ENCODE measurements at regions not wholly inside any gene's neighbourhood (a gene's known extent, or its start where the extent isn't known, plus 50 kb on each side); places are given as distances from the start of the nearest gene placed in this dataset.

DNA sequence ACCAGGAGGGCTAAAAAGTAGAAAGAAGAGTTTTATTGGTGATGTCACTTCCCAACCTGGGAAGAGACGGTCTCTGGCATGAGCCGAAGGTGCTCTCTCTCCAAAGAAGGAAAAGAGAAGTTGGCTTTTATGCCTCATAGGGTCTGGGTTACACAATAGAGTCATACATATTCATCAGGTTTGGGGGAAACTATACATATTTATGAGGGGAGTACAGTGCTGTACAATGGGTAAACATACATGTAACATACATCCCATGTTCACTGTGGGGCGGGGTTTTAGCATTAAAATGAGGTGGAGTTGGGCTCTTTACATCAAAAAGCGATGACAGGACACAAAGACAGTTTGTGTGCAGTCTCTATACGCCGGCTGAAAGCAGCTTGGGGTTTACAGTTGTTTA lies 701.7 kb downstream of the TYW1 start:
- no peak for DNase-seq

DNA sequence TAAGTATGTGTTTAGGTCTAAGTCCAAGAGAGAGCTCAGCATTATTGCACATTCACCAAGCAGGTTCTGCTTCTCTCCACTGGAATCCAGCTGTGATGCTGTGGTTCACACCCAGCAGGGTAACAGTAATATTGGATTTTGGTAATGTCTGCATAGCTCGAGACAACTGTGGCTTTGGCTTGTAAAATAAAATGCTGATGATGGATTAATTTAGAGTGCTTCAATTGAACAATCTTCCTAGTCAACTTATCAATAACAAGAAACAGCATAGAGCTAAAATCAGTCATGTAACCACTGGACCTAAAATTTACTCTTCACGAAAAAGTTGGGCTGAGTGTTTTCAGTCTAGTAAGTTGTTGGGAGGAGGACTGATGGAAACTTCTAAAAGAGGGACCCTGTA lies 709.2 kb downstream of the TYW1 start:
- no peak for DNase-seq

DNA sequence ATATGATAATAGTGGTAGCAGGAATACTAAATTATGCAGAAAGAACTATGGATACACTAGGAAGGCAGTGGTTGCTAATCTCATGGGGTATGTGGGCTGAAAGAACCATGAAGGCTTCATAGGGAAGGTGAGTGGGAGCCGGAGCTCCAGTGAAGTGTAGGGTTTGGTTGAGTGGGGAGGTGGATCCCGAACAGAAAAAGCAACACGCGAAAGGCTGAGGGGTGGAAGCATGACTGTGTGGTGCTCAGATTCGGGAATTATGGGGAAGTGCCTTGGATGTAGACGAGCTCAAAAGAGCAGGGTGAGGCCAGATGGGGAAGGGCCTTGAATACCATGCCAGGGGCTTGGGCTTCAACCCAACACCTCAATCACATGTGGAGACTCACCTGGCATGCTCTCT lies 715.1 kb downstream of the TYW1 start:
- DNase-seq, result no peak

DNA sequence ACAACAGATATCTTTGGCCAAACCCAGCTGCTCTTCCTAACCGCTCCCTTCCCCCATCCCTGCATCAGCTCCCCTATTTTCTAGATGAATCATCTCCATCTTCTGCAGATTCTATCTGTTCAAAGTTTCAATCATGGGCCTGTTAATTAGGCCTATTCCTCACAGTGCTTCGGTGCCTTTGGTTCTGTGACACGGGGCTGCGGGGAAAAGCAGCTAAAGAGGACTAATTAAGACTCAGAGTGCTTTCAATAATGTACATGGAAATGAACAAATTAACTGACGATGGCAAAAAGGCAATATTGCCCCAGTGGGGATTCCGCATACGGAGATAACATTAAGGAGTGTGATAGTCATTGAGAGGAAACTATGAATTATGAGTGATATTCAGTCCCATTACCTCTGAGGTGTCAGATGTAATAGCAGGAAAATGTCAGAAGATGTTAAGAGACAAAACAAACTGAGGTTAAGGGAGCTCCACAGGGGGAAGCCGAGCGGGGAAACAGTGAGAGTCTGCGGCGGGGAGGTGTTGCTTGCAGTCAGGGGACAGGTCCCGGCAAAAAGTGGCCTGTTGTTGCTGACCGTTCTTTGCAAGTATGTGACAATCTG lies 716.9 kb downstream of the TYW1 start:
- no peak for DNase-seq

DNA sequence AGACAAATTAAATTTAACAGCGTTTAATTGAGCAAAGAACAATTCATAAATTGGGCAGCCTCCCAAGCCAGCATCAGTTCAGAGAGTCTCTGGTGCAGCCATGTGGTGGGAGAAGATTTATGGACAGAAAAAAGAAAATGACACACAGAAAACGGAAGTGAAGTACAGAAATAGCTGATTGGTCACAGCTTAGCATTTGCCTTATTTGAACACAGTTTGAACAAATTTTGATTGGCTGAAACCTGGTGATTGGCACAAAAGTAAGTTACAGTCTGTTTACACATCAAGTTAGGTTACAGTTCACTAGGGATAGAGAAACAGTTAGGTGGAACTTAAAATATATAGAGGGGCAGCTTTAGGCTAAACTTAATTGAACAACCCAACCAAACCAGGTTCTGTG lies 720.1 kb downstream of the TYW1 start:
- no peak for DNase-seq

DNA sequence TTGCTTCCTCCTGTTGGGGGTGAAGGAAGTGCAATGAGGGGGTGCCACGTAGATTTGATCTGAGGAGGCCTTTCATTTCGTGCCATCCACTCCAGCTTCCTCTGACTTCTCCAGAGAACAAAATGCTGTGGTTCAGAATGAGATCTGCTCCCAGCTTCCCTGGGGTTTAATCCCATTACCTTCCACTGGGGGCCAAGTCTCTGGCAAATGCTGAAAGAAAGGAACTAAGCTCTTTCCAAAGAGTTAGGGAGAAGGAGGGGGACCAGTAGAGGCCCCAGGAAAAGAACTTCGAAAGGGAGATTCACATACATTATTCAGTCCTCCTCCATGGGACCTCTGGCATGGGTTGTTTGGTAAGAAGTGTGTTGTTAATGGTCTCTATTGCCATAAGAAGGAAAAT lies 727.0 kb downstream of the TYW1 start:
- DNase-seq, result no peak

DNA sequence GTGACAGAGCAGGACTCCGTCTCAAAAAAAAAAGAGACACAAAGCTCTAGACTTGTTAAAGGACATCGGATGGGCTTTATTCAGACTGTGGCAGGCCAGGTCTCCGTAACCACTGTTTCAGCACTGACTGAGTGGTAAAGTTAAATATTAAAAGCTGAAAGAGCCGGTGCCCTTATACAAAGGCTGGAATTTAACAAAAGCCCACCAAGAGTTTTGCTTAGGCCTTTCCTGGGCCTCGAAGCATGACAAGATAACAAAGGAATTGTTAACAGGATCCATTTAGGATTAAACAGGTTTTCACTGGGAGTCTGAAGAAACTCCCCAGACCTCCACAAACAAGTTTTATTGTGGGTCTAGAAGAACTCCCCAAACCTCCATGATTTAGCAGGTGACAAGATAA lies 727.8 kb downstream of the TYW1 start:
- no peak for DNase-seq

DNA sequence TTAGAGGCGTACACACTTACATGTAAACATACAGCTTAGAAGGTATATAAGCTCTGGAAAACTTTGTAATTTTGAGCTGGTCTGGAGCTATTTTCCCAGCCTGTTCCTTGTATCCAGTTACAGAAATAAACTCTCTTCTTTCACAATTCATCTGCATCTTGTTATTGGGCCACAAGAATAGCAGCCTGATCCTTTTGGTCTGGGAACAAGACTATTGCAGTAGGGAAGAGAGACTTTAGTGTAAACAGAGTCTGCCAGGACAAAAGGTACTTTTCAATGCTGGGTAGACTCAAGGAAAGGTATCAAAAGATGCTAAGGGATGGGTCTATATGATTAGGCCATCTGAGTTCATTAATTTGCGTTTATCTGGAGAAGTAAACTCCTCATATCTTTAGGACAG lies 728.3 kb downstream of the TYW1 start:
- no peak for DNase-seq

DNA sequence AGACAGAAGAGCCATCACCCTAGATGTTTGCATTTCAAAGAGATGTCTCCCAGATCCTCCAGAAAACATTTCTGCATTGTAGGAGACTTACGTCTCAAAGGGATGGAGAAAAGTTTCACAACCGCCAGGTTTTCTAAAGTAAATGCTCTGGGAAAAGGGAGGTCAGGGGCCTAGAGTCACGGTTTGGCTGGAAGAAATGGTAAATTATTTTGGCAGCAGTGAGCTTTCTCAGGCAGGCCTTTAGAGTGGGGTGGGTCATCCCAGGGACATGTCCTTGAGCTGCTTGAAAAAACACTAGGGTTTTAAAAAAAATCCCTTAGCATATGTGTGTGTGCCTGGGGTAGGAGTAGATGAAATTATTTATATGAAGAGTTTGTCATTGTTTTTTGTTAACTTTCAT lies 728.8 kb downstream of the TYW1 start:
- DNase-seq, result no peak

DNA sequence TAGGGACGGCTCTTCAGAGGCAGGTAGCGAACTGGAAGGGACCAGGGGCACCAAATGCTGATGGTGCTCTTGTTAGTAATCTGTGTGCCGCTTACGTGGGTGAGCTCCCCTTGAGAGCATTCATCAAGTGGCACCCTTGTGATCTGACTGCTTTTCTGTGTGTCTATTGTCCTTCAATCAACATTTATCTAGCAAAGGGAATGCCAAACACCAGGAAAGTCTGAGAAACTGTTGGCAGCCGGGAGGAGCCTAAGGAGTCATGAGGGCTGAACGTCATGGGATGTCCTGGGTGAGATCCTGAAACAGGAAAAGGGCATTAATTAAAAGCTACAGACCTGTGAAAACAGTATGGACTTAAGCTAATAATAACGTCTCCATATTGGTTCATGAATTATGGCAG lies 733.1 kb downstream of the TYW1 start:
- DNase-seq, result no peak

DNA sequence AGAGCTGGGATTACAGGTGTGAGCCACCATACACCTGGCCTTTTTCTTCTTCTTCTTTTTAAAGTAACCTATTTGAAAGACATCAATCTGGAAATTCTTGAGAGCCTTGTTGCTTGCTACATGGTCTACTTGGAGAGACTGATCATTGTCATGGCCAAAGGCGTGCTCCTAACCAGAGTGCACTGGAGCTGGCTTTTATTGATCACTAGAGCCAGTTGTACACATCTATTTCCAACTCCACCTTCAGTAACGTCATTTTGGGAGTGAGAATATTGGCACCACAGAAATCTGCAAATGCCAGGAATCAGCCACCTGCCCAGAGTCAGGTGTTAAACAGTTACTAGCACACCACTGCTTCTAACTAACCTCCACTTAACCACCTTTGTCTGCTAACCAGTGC lies 735.1 kb downstream of the TYW1 start:
- DNase-seq, result no peak

DNA sequence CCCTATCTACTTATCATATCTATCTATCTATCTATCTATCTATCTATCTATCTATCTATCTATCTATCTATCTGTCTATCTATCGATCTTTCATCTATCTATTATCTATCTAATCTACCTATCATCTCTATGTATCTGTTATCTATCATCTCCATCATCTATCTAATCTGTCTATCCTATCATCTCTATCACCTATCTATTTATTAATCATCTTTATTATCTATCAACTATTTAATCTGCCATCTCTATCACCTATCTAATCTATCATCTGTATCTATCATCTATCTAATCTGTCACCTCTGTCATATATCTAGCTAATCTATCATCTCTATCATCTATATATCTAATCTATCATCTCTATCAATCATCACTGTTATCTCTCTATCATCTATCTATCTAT lies 736.3 kb downstream of the TYW1 start:
- DNase-seq, result no peak

DNA sequence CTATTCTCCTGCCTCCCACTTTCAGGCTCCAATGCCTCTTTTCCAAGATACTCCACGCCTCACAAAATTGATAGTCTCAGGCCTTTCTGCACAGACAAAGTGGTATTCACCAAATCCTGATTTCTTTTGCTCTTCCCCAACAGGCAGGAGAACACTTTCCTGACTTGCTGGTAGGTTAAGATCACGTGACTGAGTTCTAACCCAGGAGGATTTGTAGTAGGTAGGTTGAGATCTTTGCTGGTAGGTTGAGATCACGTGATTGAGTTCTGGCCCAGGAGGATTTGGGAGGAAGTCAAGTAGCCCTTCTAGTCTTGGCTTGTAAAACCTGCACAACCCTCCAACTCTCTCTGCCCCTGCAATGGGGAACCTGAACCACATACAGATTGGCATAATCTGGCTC lies 741.5 kb downstream of the TYW1 start:
- DNase-seq, result no peak

DNA sequence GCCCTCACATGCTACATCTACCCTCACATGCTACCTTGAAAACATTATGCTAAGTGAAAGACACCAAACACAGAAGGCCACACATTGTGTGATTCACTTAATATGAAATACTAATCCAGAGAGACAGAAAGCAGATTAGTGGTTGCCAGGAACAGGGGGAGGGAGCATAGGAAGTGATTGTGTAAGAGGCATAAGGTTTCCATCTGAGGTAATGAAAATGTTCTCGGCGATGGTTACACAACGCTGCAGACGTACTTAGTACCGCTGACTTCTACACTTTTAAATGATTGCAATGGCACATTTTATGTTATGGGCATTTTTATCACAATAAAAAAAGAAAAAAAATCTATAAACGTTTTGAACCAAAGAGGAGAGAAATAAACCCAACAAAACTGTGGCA lies 742.3 kb downstream of the TYW1 start:
- no peak for DNase-seq

DNA sequence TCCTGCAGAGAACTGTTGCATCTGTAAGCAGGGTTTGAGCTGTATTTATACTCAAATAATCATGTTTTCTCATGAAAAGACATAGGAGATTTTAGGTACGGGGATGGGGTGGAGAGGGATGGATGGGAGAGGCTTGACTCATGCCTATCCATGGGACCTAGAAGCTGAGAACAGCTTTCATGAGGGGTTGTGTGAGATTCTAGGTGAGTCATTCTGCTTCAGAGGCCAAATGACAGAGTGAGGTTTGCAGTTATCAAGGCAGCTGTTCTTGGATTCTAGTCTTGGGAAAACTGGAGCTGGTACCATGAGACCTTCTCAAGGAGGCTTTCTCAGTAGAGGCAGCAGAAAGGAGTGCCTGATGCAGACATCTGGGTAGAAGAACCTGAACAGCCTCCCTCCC lies 746.9 kb downstream of the TYW1 start:
- DNase-seq, result no peak

DNA sequence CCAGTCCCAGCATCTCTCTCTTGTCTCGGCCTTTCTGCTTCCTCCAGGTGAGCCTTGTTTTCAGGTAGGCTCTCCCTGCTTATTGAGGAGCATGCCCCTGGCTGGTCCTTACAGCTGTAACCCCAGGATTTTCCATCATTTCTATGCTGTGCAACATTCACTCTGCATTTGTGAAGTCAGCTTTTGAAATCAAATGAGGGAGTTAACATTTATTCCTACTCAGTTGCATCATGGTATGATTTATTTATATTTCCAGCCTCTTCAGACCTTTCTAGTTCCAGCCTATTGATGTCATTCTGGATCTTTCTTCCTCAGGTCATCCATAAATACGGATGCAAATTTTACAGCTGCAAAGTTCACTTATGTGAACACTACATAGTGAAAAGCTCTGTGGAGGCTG lies 755.6 kb downstream of the TYW1 start:
- no peak for DNase-seq

DNA sequence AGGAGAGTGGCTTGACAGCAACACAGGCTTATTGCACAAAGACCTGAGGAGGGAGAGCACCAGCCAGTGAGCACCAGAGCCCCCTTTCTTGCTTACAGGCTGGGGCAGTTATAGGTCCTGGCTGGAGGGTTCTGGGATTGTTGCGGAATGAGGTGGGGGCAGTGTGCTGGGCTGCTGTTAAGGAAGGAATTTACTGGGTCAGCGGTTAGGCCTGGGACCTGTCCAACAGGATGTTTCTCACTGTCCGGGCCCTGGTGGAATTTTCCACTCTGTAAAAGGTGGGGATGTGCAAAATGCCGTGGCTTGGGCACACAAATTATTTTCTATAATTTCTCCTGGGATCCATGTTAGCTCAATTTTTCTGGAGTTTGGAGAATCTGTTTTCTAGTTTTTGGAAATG lies 757.3 kb downstream of the TYW1 start:
- no peak for DNase-seq

DNA sequence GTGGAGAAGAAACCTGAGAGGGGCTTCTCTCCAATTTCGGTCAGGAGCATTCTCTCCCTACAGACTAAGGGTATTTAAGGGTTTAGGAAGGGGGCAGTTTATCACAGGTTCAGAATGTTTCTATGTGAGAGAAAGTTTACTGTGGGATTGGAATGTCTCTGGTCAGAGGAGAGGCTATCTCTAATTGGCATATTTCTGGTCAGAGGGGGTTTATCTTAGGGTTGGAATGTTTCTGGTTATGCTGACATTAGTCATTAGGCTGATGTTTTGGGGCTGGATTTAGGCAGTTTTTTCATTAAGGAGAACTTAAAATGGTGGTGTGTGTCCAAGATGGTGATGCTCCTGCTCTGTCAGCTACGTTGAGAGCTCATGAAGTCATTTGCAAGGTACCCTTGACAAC lies 758.0 kb downstream of the TYW1 start:
- no peak for DNase-seq

DNA sequence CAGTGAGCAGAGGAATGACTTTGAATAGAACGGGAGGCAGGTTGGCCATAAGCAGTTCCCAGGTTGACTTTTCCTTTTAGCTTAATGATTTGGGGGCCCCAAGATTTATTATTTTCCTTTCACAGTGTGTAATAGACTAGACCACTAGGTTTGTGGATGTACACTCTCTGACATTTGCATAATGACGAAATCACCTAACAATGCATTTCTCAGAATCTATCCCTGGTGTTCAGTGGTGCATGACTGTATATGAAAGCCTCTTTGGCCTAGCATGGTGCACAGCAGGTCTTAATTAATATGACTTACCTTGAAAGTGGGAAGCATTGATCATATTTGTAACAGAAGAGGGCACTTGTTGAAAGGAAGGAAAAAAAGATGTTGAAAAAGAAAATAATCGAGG lies 761.9 kb downstream of the TYW1 start:
- no peak for DNase-seq

DNA sequence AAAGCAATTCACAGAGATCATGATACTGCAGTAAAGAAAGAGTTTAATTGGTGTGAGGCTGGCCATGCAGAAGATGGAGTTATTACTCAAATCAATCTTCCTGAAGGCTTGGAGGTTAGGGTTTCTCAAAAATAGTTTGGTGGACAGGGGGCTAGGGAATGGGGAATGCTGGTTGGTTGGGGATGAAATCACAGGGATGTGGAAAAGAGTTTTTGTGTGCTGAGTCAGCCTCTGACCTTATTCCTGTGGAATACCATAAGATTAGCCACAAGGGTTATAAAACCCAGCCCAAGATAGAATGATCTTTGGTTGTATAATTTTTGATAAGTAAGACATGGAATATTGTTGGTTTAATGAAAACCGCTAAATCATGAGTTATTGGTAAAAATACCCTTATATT lies 764.3 kb downstream of the TYW1 start:
- no peak for DNase-seq

DNA sequence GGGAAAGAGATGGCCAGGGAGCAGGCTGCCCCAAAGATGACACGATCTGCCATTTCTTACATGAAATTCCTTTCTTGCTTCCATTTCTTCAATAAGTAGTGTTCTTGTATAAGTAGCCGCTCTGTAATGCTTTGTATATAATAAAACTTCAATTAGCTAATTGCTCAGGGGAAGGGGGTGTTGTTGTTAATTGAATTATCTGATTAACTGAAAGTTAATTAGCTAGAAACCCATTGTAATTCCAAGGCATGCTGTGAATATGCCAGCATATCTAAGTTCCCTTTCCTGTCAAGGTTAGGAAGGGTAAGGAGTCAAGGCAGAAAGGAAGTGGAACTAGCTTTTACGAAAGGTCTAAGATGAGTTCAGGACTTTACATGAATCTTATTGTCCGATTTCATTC lies 765.9 kb downstream of the TYW1 start:
- no peak for DNase-seq

DNA sequence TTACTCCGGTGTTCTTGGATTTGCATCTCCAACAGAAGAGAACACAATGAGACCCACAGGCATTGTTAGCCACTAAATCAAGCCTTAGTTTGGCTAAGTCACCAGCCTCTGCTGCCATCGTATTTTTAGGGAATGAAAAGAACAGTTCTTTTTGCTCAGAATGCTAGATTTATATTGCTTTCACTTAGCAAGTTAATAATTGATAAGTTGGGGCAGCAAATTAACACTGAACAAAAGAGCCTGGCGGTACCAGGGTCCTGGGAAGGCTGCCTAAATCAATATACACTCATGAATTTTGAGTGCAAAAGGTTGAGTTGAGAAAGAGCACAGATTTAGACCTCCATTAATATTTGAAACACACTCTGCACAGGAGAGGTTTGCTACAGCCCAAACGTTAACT lies 767.7 kb downstream of the TYW1 start:
- DNase-seq, result no peak

DNA sequence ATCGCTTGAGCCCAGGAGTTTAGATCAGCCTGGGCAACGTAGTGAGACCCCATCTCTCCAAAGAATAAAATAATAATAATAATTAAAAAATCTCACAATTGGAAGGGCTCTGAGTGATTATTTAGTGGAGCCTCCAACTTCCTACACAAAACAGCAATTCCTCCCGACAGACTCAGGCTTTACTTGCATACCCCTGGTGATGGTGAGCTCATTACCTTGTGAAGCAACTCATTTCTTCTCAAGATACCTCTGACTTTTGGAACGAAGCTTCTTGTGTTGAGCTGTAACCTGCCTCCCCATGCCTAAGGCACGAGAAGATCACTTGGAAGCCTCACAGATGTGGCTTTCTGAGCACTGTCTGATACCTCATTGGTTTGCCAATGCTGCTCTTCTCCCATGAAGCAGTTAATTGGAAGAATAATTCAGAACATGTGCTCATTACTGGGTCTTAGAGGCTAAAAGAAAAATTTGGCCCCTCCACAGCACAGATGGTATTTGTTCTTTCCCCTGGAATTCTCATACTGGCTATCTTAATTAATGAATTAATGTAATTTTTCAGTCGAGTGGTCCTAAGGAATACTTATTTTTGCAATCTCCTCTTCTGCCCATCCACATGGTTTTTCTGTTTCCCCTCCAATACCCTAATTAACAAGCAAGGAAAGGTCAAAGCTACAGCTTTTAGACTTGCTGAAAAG lies 769.0 kb downstream of the TYW1 start:
- no peak for DNase-seq

DNA sequence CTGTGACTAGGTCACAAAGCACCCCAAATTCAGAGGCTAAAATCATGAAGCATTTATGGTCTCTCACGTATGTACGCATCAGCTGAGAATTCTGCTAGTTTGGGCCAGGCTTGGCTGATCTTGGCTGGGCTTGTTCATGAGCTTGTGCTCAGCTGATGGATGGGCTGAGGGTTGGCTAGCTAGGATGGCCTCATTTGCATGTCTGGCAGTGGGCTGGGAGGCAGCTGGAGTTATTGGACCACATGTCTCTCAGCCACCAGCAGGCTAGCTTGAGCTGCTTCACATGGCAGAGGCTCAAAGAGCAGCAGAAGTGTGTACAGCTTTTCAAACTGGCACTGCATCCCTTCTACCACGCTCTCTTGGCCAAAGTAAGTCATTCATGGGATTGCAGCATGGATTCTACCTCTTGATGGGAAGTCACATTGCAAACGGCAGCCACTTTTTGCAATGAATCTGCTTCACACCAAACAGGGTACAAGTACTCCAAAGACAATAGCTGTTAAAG lies 770.3 kb downstream of the TYW1 start:
- no peak for DNase-seq

Data from activated CD8-positive, alpha-beta memory T cell treated with anti-CD3 and anti-CD28 coated beads for 24 hours (primary cell).